SKM-1 treated with dmso at 0.1 percent for 144 hours (cell line): ENCODE measurements at regions not wholly inside any gene's neighbourhood (a gene's known extent, or its start where the extent isn't known, plus 50 kb on each side); places are given as distances from the start of the nearest gene placed in this dataset.
"Not testable (repeated sequence)": the region's sequence is repeated elsewhere in the genome, so short reads cannot be mapped to it uniquely, and the experiment has no call there.

Source experiments
- DNase-seq: peaks from one replicate; lab custom pipeline; 2025; ENCODE audit not compliant: unreplicated experiment; lab: John Stamatoyannopoulos, UW

GRCh38 chr18:10114717-10115463 is 201.1 kb downstream of the VAPA start:
- DNase-seq = no peak

GRCh38 chr18:10116574-10116973 is 202.8 kb downstream of the VAPA start:
- no peak for DNase-seq

GRCh38 chr18:10119528-10119927 is 205.7 kb downstream of the VAPA start:
- no peak for DNase-seq

- no peak for DNase-seq
Measured at GRCh38 chr18:10119991-10120390, 206.2 kb downstream of the VAPA start.

- no peak for DNase-seq
Measured at GRCh38 chr18:10120622-10121021, 206.8 kb downstream of the VAPA start.

GRCh38 chr18:10121028-10121427 is 207.2 kb downstream of the VAPA start:
- DNase-seq = no peak

GRCh38 chr18:10121786-10122515 is 208.1 kb downstream of the VAPA start:
- DNase-seq = no peak

GRCh38 chr18:10122988-10123950 is 209.5 kb downstream of the VAPA start:
- DNase-seq = no peak

- DNase-seq = no peak
Measured at GRCh38 chr18:10124071-10124470, 210.3 kb downstream of the VAPA start.

GRCh38 chr18:10124557-10124956 is 210.7 kb downstream of the VAPA start:
- no peak for DNase-seq

GRCh38 chr18:10124967-10125366 is 211.2 kb downstream of the VAPA start:
- no peak for DNase-seq

- no peak for DNase-seq
Measured at GRCh38 chr18:10127729-10128128, 213.9 kb downstream of the VAPA start.

- no peak for DNase-seq
Measured at GRCh38 chr18:10128921-10129501, 215.2 kb downstream of the VAPA start.

- no peak for DNase-seq
Measured at GRCh38 chr18:10130606-10131005, 216.8 kb downstream of the VAPA start.

GRCh38 chr18:10131081-10131459 is 217.3 kb downstream of the VAPA start:
- no peak for DNase-seq

- DNase-seq = no peak
Measured at GRCh38 chr18:10131460-10132395, 217.9 kb downstream of the VAPA start.

- DNase-seq = no peak
Measured at GRCh38 chr18:10133516-10133915, 219.7 kb downstream of the VAPA start.

GRCh38 chr18:10134204-10134603 is 220.4 kb downstream of the VAPA start:
- no peak for DNase-seq

GRCh38 chr18:10134749-10135148 is 220.9 kb downstream of the VAPA start:
- DNase-seq = not testable (repeated sequence)
